HL-60 (cell line): ENCODE measurements at regions not wholly inside any gene's neighbourhood (a gene's known extent, or its start where the extent isn't known, plus 50 kb on each side); places are given as distances from the start of the nearest gene placed in this dataset.

ENCODE experiments used
- GABPA ChIP-seq: IDR thresholded peaks from 2 replicates; pipeline ENCODE4 v1.6.1; 2012; ENCODE audit warnings: low read depth
- POLR2AphosphoS5 ChIP-seq: IDR thresholded peaks from 2 replicates; pipeline ENCODE4 v1.6.1; 2012; ENCODE audit warnings: low read depth
- TF ChIP-seq, protein P1 (sequence below): IDR thresholded peaks from one replicate; pipeline ENCODE4 v1.5.1; 2011; ENCODE audit warnings: low read length, control low read depth, inconsistent platforms; ENCODE audit not compliant: insufficient read depth
- TF ChIP-seq, protein P2 (sequence below): IDR thresholded peaks from 2 replicates; pipeline ENCODE4 v1.6.1; 2012; ENCODE audit warnings: low read depth; ENCODE audit not compliant: insufficient replicate concordance

DNA sequence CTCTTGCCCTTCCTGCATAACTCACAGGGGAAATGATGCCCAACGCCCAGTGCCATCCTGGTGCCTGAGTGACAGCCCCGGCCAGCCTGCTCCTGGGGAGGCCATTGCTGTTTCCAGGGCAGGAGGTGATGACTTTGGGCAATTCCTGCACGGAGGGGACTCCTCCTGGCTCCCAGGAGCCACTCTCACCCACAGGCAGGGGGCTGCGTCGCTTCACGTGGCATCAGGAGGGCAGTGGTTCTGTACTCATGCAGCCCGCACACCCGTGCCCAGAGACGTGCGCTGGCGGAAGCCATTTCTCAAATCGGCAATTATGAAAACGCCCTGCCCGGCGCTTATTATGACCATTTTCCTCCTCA, 272.3 kb downstream of the CTTN start:
- TF ChIP-seq, protein P1, sequence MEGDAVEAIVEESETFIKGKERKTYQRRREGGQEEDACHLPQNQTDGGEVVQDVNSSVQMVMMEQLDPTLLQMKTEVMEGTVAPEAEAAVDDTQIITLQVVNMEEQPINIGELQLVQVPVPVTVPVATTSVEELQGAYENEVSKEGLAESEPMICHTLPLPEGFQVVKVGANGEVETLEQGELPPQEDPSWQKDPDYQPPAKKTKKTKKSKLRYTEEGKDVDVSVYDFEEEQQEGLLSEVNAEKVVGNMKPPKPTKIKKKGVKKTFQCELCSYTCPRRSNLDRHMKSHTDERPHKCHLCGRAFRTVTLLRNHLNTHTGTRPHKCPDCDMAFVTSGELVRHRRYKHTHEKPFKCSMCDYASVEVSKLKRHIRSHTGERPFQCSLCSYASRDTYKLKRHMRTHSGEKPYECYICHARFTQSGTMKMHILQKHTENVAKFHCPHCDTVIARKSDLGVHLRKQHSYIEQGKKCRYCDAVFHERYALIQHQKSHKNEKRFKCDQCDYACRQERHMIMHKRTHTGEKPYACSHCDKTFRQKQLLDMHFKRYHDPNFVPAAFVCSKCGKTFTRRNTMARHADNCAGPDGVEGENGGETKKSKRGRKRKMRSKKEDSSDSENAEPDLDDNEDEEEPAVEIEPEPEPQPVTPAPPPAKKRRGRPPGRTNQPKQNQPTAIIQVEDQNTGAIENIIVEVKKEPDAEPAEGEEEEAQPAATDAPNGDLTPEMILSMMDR, result no peak
- TF ChIP-seq POLR2AphosphoS5, result no peak
- TF ChIP-seq, protein P2, sequence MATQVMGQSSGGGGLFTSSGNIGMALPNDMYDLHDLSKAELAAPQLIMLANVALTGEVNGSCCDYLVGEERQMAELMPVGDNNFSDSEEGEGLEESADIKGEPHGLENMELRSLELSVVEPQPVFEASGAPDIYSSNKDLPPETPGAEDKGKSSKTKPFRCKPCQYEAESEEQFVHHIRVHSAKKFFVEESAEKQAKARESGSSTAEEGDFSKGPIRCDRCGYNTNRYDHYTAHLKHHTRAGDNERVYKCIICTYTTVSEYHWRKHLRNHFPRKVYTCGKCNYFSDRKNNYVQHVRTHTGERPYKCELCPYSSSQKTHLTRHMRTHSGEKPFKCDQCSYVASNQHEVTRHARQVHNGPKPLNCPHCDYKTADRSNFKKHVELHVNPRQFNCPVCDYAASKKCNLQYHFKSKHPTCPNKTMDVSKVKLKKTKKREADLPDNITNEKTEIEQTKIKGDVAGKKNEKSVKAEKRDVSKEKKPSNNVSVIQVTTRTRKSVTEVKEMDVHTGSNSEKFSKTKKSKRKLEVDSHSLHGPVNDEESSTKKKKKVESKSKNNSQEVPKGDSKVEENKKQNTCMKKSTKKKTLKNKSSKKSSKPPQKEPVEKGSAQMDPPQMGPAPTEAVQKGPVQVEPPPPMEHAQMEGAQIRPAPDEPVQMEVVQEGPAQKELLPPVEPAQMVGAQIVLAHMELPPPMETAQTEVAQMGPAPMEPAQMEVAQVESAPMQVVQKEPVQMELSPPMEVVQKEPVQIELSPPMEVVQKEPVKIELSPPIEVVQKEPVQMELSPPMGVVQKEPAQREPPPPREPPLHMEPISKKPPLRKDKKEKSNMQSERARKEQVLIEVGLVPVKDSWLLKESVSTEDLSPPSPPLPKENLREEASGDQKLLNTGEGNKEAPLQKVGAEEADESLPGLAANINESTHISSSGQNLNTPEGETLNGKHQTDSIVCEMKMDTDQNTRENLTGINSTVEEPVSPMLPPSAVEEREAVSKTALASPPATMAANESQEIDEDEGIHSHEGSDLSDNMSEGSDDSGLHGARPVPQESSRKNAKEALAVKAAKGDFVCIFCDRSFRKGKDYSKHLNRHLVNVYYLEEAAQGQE, result no peak
- no peak for TF ChIP-seq GABPA
